Kidney epithelial cell (primary cell): ENCODE measurements at regions not wholly inside any gene's neighbourhood (a gene's known extent, or its start where the extent isn't known, plus 50 kb on each side); places are given as distances from the start of the nearest gene placed in this dataset.

Experiments
- DNase-seq: peaks from one replicate; pipeline ENCODE4 v3.0.0-alpha.2; 2010; ENCODE audit warnings: low read depth
- H3K27me3 ChIP-seq: 2 replicates; pipeline ENCODE4 v1.6.0; 2011; ENCODE audit warnings: low read length; ENCODE audit not compliant: control insufficient read depth, insufficient read depth
- H3K36me3 ChIP-seq: 2 replicates; pipeline ENCODE4 v1.5.1; 2011; ENCODE audit warnings: low read length; ENCODE audit not compliant: control insufficient read depth, insufficient read depth
- H3K4me3 ChIP-seq: 2 replicates; pipeline ENCODE4 v1.5.1; 2011; ENCODE audit warnings: low read depth, mild to moderate bottlenecking, control low read depth, low read length
- CTCF ChIP-seq: IDR thresholded peaks from 2 replicates; pipeline ENCODE4 v1.5.1; 2011; ENCODE audit warnings: mild to moderate bottlenecking, moderate library complexity, low read length, control low read depth, inconsistent platforms; ENCODE audit not compliant: insufficient read depth, poor library complexity, severe bottlenecking

DNA sequence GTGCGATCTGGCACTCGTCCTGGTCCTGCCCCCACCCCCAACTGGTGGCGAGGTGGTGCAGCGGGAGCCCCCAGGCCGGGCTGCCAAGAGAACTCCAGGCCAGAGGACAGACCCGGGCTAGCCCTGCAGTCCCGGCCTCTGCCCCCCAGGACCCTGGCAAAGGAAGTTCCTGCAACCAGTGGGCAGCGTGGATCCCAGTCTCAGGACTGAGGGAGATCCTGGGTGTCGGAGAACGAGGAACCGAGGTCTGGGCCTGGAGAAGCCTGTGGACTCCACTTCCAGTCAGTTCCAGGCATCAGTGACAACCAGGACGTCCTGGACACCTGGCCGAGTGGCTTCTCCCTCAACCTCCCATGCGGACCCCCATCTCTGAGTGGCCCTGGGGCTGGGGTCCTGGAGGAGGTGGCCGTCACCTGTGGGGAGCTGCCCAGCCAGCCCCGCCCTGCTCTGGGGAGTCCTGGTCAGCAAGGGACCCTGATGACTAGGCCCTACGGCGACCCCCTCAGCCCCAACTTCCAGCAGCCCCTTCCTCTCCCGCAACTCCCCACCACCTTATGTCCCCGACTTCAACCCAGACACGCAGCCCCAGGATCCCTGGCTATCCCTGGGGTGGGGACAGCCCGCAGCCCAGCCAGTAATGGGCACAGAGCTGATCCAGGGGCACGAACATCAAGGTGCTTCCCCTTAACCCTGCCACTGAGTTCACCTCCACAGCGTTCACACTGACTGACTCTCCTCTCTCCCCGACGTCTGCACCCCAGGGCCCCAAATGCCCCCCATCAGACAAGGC is 53.7 kb upstream of the NKX1-1 start:
- no peak for TF ChIP-seq CTCF
- no peak for DNase-seq
- Histone ChIP-seq H3K36me3 (no peaks in the 10 kb centered on the region), H3K27me3 (peaks cover 66% of the 10 kb centered on the region), H3K4me3 (no peak overlapping the region)

DNA sequence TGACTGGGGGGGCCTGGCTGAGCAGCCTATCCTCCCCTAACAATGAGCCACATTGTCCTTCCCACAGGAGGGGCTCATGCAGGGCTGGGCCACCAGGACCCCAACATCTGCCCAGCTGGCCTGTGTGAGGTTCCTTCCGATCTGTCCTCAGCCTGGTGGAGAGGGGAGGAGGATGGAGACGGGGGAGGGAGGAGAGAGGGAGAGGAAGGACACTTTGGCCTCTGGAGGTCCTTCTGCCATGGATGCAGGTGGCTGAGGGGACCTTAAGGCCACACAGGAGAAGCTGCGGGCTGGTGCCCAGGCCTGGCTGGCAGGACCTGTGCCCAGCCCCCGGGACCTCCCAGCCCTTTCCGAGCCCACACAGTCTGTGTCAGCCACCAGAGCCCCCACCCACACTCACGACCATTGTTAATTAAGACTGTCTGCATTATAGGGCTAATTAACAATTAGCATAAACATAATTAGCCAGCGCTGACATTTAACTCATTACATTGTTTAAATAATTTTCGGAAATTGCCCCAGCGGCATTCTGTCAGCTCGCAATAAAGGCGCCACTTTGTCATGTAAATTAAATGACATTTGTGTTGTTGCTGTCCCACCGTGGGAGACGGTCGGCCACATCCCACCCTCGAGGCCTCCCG is 53.0 kb upstream of the NKX1-1 start:
- H3K4me3 ChIP-seq = no peak overlapping the region
- no peak for DNase-seq
- peaks cover 59% of the 10 kb centered on the region for H3K27me3 ChIP-seq
- H3K36me3 ChIP-seq = no peaks in the 10 kb centered on the region
- TF ChIP-seq CTCF = no peak

DNA sequence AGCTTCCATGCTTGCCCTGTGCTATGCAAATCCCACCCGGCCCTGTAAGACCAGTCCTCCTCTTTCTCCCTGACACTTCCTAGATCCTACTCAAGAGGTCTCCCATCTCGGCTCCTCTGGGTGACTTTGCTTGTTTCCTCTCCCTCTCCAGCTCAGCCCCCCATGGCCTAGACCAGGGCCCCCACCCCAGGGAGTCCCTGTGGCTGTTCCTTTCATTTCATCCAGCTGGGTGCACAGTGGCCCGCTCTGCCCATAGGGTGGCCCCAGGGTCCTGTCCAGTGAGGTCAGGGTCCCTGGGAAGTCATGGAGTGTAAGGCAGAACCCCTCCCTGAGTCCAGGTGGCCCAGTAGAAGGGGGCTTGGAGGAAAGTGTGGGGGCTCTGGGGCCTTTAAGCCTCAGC is 52.3 kb upstream of the NKX1-1 start:
- H3K4me3 ChIP-seq = no peak overlapping the region
- DNase-seq = no peak
- no peak for TF ChIP-seq CTCF
- H3K27me3 ChIP-seq = peaks cover 54% of the 10 kb centered on the region
- H3K36me3 ChIP-seq = no peaks in the 10 kb centered on the region
